ENCODE measurements at regions not wholly inside any gene's neighbourhood (a gene's known extent, or its start where the extent isn't known, plus 50 kb on each side); places are given as distances from the start of the nearest gene placed in this dataset.

GRCh38 chr2:157204401-157204800 is 53.1 kb upstream of the GALNT5 start:
- 93% methylated on average over 3 of the region's 3 CpGs for WGBS (ENCODE audit: missing lambda C conversion rate)
- H3K4me1 ChIP-seq, result no peaks in the 10 kb centered on the region
- ChIA-PET POLR2A (interaction anchor here (0.6 kb wide), 1 partner anchor 425 kb away, joined by 4 read pairs; no protein-coding TSS in a partner anchor), CTCF (interaction anchor here (2.0 kb wide), 1 partner anchor 11 kb away, joined by 9 read pairs; no protein-coding TSS in a partner anchor)
- no peak overlapping the region for H3K4me2 ChIP-seq
- H3K4me3 ChIP-seq, result no peak overlapping the region
- DNase-seq (ENCODE audit: low read depth in 1 of 2, low spot score in 1 of 2) (no peak), FAIRE-seq (no peak), ATAC-seq (no peak)
- TF ChIP-seq HES2 (IDR thresholded peaks at IDR 0.05) (no peak), PHF8 (IDR thresholded peaks at IDR 0.05; ENCODE audit: borderline replicate concordance, low read depth) (no peak), MAX (IDR thresholded peaks at IDR 0.05) (no peak), MYC (IDR thresholded peaks at IDR 0.05; ENCODE audit: borderline replicate concordance, low read length) (no peak), GATA3 (IDR thresholded peaks at IDR 0.05; ENCODE audit: borderline replicate concordance) (no peak), HOXB5 (CRISPR knock-in tag; IDR thresholded peaks at IDR 0.05) (no peak), KDM5A (IDR thresholded peaks at IDR 0.05) (no peak), PBX3 (IDR thresholded peaks at IDR 0.05) (no peak), ZFP36 (IDR thresholded peaks at IDR 0.05; ENCODE audit: borderline replicate concordance, partially characterized antibody) (no peak), POLR2AphosphoS2 (conservative IDR thresholded peaks at IDR 0.05; ENCODE audit: low read length) (no peak)
- no peaks in the 10 kb centered on the region for H3K9me3 ChIP-seq
- no peak overlapping the region for H3K27ac ChIP-seq

- no peak overlapping the region for H3K4me2 ChIP-seq
- ATAC-seq (no peak), DNase-seq (ENCODE audit: low read depth in 1 of 2, low spot score in 1 of 2) (no peak), FAIRE-seq (no peak)
- no peak overlapping the region for H3K4me3 ChIP-seq
- ChIA-PET CTCF (no interaction called here), POLR2A (no interaction called here)
- H3K4me1 ChIP-seq, result no peaks in the 10 kb centered on the region
- no peak overlapping the region for H3K27ac ChIP-seq
- no peaks in the 10 kb centered on the region for H3K9me3 ChIP-seq
- WGBS (ENCODE audit: missing lambda C conversion rate), result 73% methylated on average over 3 of the region's 3 CpGs
- TF ChIP-seq HEYL (CRISPR knock-in tag; IDR thresholded peaks at IDR 0.05), result no peak
- TF ChIP-seq CBX2 (IDR thresholded peaks at IDR 0.05; ENCODE audit: borderline replicate concordance, low read depth), result no peak
- TF ChIP-seq CHD4 (IDR thresholded peaks at IDR 0.05; ENCODE audit: borderline replicate concordance), result no peak
- no peak for TF ChIP-seq PHF8 (IDR thresholded peaks at IDR 0.05; ENCODE audit: borderline replicate concordance, low read depth)
- TF ChIP-seq E2F6 (IDR thresholded peaks at IDR 0.05; ENCODE audit: borderline replicate concordance, low read depth), result no peak
- TF ChIP-seq BHLHE40 (IDR thresholded peaks at IDR 0.05; ENCODE audit: low read depth, low read length), result no peak
- no peak for TF ChIP-seq FOSL2 (IDR thresholded peaks at IDR 0.05)
- no peak for TF ChIP-seq FOSL2 (CRISPR knock-in tag; IDR thresholded peaks at IDR 0.05)
- no peak for TF ChIP-seq POLR2A (IDR thresholded peaks at IDR 0.05; ENCODE audit: low read length)
- no peak for TF ChIP-seq RFX5 (IDR thresholded peaks at IDR 0.05)
- no peak for TF ChIP-seq NPAS2 (CRISPR knock-in tag; IDR thresholded peaks at IDR 0.05; ENCODE audit: borderline replicate concordance)
- TF ChIP-seq CEBPB (IDR thresholded peaks at IDR 0.05), result no peak
- no peak for TF ChIP-seq FOXS1 (CRISPR knock-in tag; IDR thresholded peaks at IDR 0.05)
These were observed 50.6 kb upstream of the GALNT5 start for GRCh38 chr2:157206916-157207315.

All from A549 (cell line).